Heart right ventricle (tissue), 16 donors: ENCODE measurements at regions not wholly inside any gene's neighbourhood (a gene's known extent, or its start where the extent isn't known, plus 50 kb on each side); places are given as distances from the start of the nearest gene placed in this dataset.

ENCODE experiments used
- ATAC-seq, 8 donors: fragments of 200-7000 bp; cut with Tn5 transposase; one replicate each; pipeline ENCODE4 v1.9.1; 2020; ENCODE audit warnings: mild to moderate bottlenecking in 8 of 8, moderate library complexity in 8 of 8, moderate number of reproducible peaks in 1 of 8
- DNase-seq, 2 donors: peaks; one replicate each; pipeline ENCODE4 v3.0.0-alpha.2; 2020
- H3K27ac ChIP-seq, 10 donors: fragments of 200-600 bp; sonication (generic) in 2 of 10; one replicate each; pipeline versions ENCODE4 v1.5.0 to v1.8.0; 2020 to 2022; ENCODE audit warnings: mild to moderate bottlenecking in 3 of 10
- H3K27me3 ChIP-seq, 7 donors: fragments of 200-600 bp; one replicate each; pipeline ENCODE4 v1.8.0; 2021 to 2022; ENCODE audit warnings: mild to moderate bottlenecking in 2 of 7
- H3K36me3 ChIP-seq, 9 donors: fragments of 200-600 bp; sonication (generic) in 1 of 9; one replicate each; pipeline versions ENCODE4 v1.5.0 to v1.8.0; 2020 to 2022; ENCODE audit warnings: mild to moderate bottlenecking in 2 of 9
- H3K4me1 ChIP-seq, 9 donors: fragments of 200-600 bp; sonication (generic) in 1 of 9; one replicate each; pipeline versions ENCODE4 v1.5.0 to v1.8.0; 2020 to 2022; ENCODE audit warnings: mild to moderate bottlenecking in 4 of 9
- H3K4me3 ChIP-seq, 10 donors: fragments of 200-600 bp; sonication (generic) in 2 of 10; one replicate each; pipeline versions ENCODE4 v1.5.0 to v1.8.0; 2020 to 2022; ENCODE audit warnings: mild to moderate bottlenecking in 7 of 10, moderate library complexity in 2 of 10
- H3K9me3 ChIP-seq, 11 donors: fragments of 200-600 bp in 10 of 11; sonication (generic) in 2 of 11; one replicate each; pipeline versions ENCODE4 v1.5.0 to v1.8.0; 2013 to 2022; ENCODE audit warnings: mild to moderate bottlenecking in 2 of 11, control low read depth in 1 of 11, moderate library complexity in 1 of 11
- CTCF ChIP-seq, 9 donors: fragments of 200-600 bp; sonication (generic) in 2 of 9; IDR thresholded peaks; one replicate each; pipeline versions ENCODE4 v1.5.0 to v1.8.0; 2021 to 2022; ENCODE audit warnings: antibody characterized with exemption in 9 of 9, mild to moderate bottlenecking in 5 of 9, moderate library complexity in 1 of 9
- WGBS, 2 donors: extraction: QIAGEN DNeasy Blood & Tissue Kit; methylation state at CpG; one replicate each; pipeline ENCODE4 v1.1.7; 2013; ENCODE audit warnings: inconsistent platforms in 1 of 2; 5-methylcytosine and 5-hydroxymethylcytosine counted together
- intact Hi-C, 10 donors: fragments of 100-400 bp; cut with DNase I; formaldehyde crosslinking; loops; one replicate each; pipeline versions ENCODE4 v1.11.1 to v1.14.2; 2022
- donor health status: Arrhythmogenic right ventricular cardiomyopathy.
- donor health status: ischemic (EF 13 %, LVEDD 7.1; RV severe dilation, severe dysfunction).
- donor health status: healthy with polysubstance abuse.
- donor health status: DM: no; HTN: yes; CAD: no.
- donor health status: DM: no; HTN: no; CAD: no.
- donor health status: ischemic (EF 25% LVEDD 6.9; RV normal size, moderate dysfunction).
- donor health status: ischemic (EF 25% LVEDD 5.7; RV mildly dilated, moderate dysfunction).
- donor health status: healthy.
- donor health status: DM: yes; HTN: yes; CAD: no.
- donor health status: Ischemic cardiomyopathy.
- donor health status: ischemic (EF 35%, LVEDD 5.7; RV mildly dilated, moderate dysfunction).
- donor health status: nonischemic (EF 11% LVEDD 7.7; RV severe dilation, severe dysfunction).
- donor health status: DM: yes; HTN: yes; CAD: no.
- donor health status: PGD.
- donor health status: ischemic (EF 29% LVEDD 5.4; RV normal size, mild dysfunction).
- donor health status: nonischemic (EF 23%, LVEDD 6.1; RV moderate dilation, normal function).

- Histone ChIP-seq H3K9me3 (peaks cover 0 to 5% (median 0%) of the 10 kb centered on the region in 11 donors), H3K27me3 (no peaks in the 10 kb centered on the region), H3K27ac (no peak overlapping the region), H3K4me3 (no peak overlapping the region), H3K4me1 (no peaks in the 10 kb centered on the region), H3K36me3 (no peaks in the 10 kb centered on the region)
- TF ChIP-seq CTCF (IDR thresholded peaks at IDR 0.05): no peak
- WGBS, 2 donors: 86 to 87% methylated on average over 1 of the region's 1 CpG
- DNase-seq (no peak), ATAC-seq (no peak)
- intact Hi-C loops: loop anchor here in 1 of 10 donors (10.0 kb wide), 1 partner anchor 55 kb away; no protein-coding TSS in a partner anchor
These were observed 241.9 kb upstream of the TLE4 start for GRCh38 chr9:79329861-79330260.

- ATAC-seq: no peak
- H3K27me3 ChIP-seq: no peaks in the 10 kb centered on the region
- no peak overlapping the region for H3K27ac ChIP-seq
- 86 to 94% methylated on average over 6 of the region's 6 CpGs for WGBS, 2 donors
- TF ChIP-seq CTCF (IDR thresholded peaks at IDR 0.05): no peak
- no peak overlapping the region for H3K4me3 ChIP-seq
- no peak for DNase-seq
- intact Hi-C loops: no loop called here
- H3K9me3 ChIP-seq: peaks cover 0 to 35% (median 0%) of the 10 kb centered on the region in 11 donors
- H3K4me1 ChIP-seq: no peaks in the 10 kb centered on the region
- no peaks in the 10 kb centered on the region for H3K36me3 ChIP-seq
These were observed 237.8 kb upstream of the TLE4 start for GRCh38 chr9:79334001-79334400.

- Histone ChIP-seq H3K27me3 (no peaks in the 10 kb centered on the region), H3K27ac (no peak overlapping the region), H3K36me3 (no peaks in the 10 kb centered on the region), H3K4me3 (no peak overlapping the region), H3K9me3 (peaks cover 0 to 35% (median 0%) of the 10 kb centered on the region in 11 donors), H3K4me1 (no peaks in the 10 kb centered on the region)
- intact Hi-C loops: no loop called here
- no peak for TF ChIP-seq CTCF (IDR thresholded peaks at IDR 0.05)
- no peak for DNase-seq
- 62 to 78% methylated on average over 1 of the region's 1 CpG for WGBS, 2 donors
- no peak for ATAC-seq
These were observed 237.1 kb upstream of the TLE4 start for GRCh38 chr9:79334711-79335110.

GRCh38 chr9:79335987-79336386 is 235.8 kb upstream of the TLE4 start:
- Histone ChIP-seq H3K4me3 (no peak overlapping the region), H3K27ac (no peak overlapping the region), H3K9me3 (peaks cover 0 to 35% (median 0%) of the 10 kb centered on the region in 11 donors), H3K4me1 (no peaks in the 10 kb centered on the region), H3K36me3 (no peaks in the 10 kb centered on the region), H3K27me3 (no peaks in the 10 kb centered on the region)
- intact Hi-C loops: no loop called here
- DNase-seq (no peak), ATAC-seq (no peak)
- 90% methylated on average over 1 of the region's 1 CpG for WGBS, 2 donors
- no peak for TF ChIP-seq CTCF (IDR thresholded peaks at IDR 0.05)
